Neutrophil (primary cell): ENCODE measurements at regions not wholly inside any gene's neighbourhood (a gene's known extent, or its start where the extent isn't known, plus 50 kb on each side); places are given as distances from the start of the nearest gene placed in this dataset.

Experiments used
- H3K27ac ChIP-seq: fragments of 200-600 bp; sonication (generic); 2 replicates; pipeline ENCODE4 v1.5.1; 2016; ENCODE audit warnings: mild to moderate bottlenecking, moderate library complexity
- H3K27me3 ChIP-seq: fragments of 200-600 bp; sonication (generic); 2 replicates; pipeline ENCODE4 v1.6.0; 2016; ENCODE audit warnings: mild to moderate bottlenecking
- H3K36me3 ChIP-seq: fragments of 200-600 bp; sonication (generic); 2 replicates; pipeline ENCODE4 v1.5.1; 2017
- H3K4me1 ChIP-seq, 2 experiments: fragments of 200-600 bp in 1 of 2; sonication (generic) in 1 of 2; 1 replicate in 1 of 2; 2 replicates in 1 of 2; pipeline versions ENCODE4 v1.5.1 to v1.6.1; 2013 to 2016; ENCODE audit warnings: low read depth in 1 of 2, low read length in 1 of 2, mild to moderate bottlenecking in 1 of 2, moderate library complexity in 1 of 2; ENCODE audit not compliant: control insufficient read depth in 1 of 2, insufficient read depth in 1 of 2
- H3K4me3 ChIP-seq, 2 experiments: fragments of 200-600 bp in 1 of 2; sonication (generic) in 1 of 2; 1 replicate in 1 of 2; 2 replicates in 1 of 2; pipeline ENCODE4 v1.5.1; 2013 to 2016; ENCODE audit warnings: low read depth in 1 of 2, low read length in 1 of 2, mild to moderate bottlenecking in 1 of 2, moderate library complexity in 1 of 2
- H3K9me3 ChIP-seq: fragments of 200-600 bp; sonication (generic); 2 replicates; pipeline ENCODE4 v1.5.1; 2016
- CTCF ChIP-seq: fragments of 200-600 bp; sonication (generic); IDR thresholded peaks from 2 replicates; pipeline ENCODE4 v1.5.1; 2016; ENCODE audit warnings: antibody characterized with exemption

- no peak overlapping the region for H3K4me3 ChIP-seq
- no peak for TF ChIP-seq CTCF
- no peaks in the 10 kb centered on the region for H3K36me3 ChIP-seq
- no peaks in the 10 kb centered on the region for H3K27me3 ChIP-seq
- no peaks in the 10 kb centered on the region for H3K4me1 ChIP-seq
- H3K27ac ChIP-seq, result no peak overlapping the region
- H3K9me3 ChIP-seq, result no peaks in the 10 kb centered on the region
Observed at GRCh38 chr2:5926871-5927512, 234.8 kb downstream of the SOX11 start.

GRCh38 chr2:5932556-5933469 lies 240.6 kb downstream of the SOX11 start:
- H3K9me3 ChIP-seq, result no peaks in the 10 kb centered on the region
- H3K27me3 ChIP-seq, result no peaks in the 10 kb centered on the region
- no peaks in the 10 kb centered on the region for H3K4me1 ChIP-seq
- H3K27ac ChIP-seq, result no peak overlapping the region
- no peaks in the 10 kb centered on the region for H3K36me3 ChIP-seq
- no peak overlapping the region for H3K4me3 ChIP-seq
- TF ChIP-seq CTCF, result no peak

GRCh38 chr2:5933669-5934068 lies 241.5 kb downstream of the SOX11 start:
- Histone ChIP-seq H3K27me3 (no peaks in the 10 kb centered on the region), H3K27ac (no peak overlapping the region), H3K9me3 (no peaks in the 10 kb centered on the region), H3K4me3 (no peak overlapping the region), H3K36me3 (no peaks in the 10 kb centered on the region), H3K4me1 (no peaks in the 10 kb centered on the region)
- no peak for TF ChIP-seq CTCF

GRCh38 chr2:5937321-5937720 lies 245.1 kb downstream of the SOX11 start:
- Histone ChIP-seq H3K9me3 (no peaks in the 10 kb centered on the region), H3K4me1 (no peaks in the 10 kb centered on the region), H3K27me3 (no peaks in the 10 kb centered on the region), H3K27ac (no peak overlapping the region), H3K4me3 (no peak overlapping the region), H3K36me3 (no peaks in the 10 kb centered on the region)
- TF ChIP-seq CTCF, result no peak

GRCh38 chr2:5937851-5938565 lies 245.8 kb downstream of the SOX11 start:
- TF ChIP-seq CTCF, result no peak
- Histone ChIP-seq H3K27ac (no peak overlapping the region), H3K4me3 (no peak overlapping the region), H3K36me3 (no peaks in the 10 kb centered on the region), H3K4me1 (no peaks in the 10 kb centered on the region), H3K27me3 (no peaks in the 10 kb centered on the region), H3K9me3 (no peaks in the 10 kb centered on the region)
